AG08395 (cell line): ENCODE measurements at regions not wholly inside any gene's neighbourhood (a gene's known extent, or its start where the extent isn't known, plus 50 kb on each side); places are given as distances from the start of the nearest gene placed in this dataset.

Experiments
- DNase-seq: peaks from one replicate; pipeline ENCODE4 v3.0.0; 2012; ENCODE audit warnings: mixed read lengths, low spot score

- DNase-seq: no peak
These were observed 1683.2 kb upstream of the SLC39A10 start for GRCh38 chr2:193973781-193974180.

- DNase-seq: no peak
These were observed 1690.4 kb upstream of the SLC39A10 start for GRCh38 chr2:193966590-193966989.

GRCh38 chr2:193965263-193965662, 1691.8 kb upstream of the SLC39A10 start:
- DNase-seq: no peak

GRCh38 chr2:193963472-193964119, 1693.4 kb upstream of the SLC39A10 start:
- DNase-seq: no peak

- no peak for DNase-seq
These were observed 1710.2 kb upstream of the SLC39A10 start for GRCh38 chr2:193946806-193947205.

- no peak for DNase-seq
These were observed 1713.5 kb upstream of the SLC39A10 start for GRCh38 chr2:193943406-193943960.

GRCh38 chr2:193935114-193935513, 1721.9 kb upstream of the SLC39A10 start:
- DNase-seq: no peak

- no peak for DNase-seq
These were observed 1727.9 kb upstream of the SLC39A10 start for GRCh38 chr2:193929131-193929530.

- DNase-seq: no peak
These were observed 1712.8 kb upstream of the TMEFF2 start for GRCh38 chr2:193907561-193907960.

GRCh38 chr2:193900292-193900691, 1705.6 kb upstream of the TMEFF2 start:
- no peak for DNase-seq

GRCh38 chr2:193895226-193895625, 1700.5 kb upstream of the TMEFF2 start:
- DNase-seq: no peak

- DNase-seq: no peak
These were observed 1699.3 kb upstream of the TMEFF2 start for GRCh38 chr2:193894081-193894480.

- DNase-seq: no peak
These were observed 1696.3 kb upstream of the TMEFF2 start for GRCh38 chr2:193891023-193891422.

GRCh38 chr2:193885419-193885818, 1690.7 kb upstream of the TMEFF2 start:
- no peak for DNase-seq

- DNase-seq: no peak
These were observed 1689.1 kb upstream of the TMEFF2 start for GRCh38 chr2:193883820-193884219.

- no peak for DNase-seq
These were observed 1682.2 kb upstream of the TMEFF2 start for GRCh38 chr2:193876980-193877379.

GRCh38 chr2:193869564-193869963, 1674.8 kb upstream of the TMEFF2 start:
- no peak for DNase-seq

- no peak for DNase-seq
These were observed 1674.1 kb upstream of the TMEFF2 start for GRCh38 chr2:193868833-193869232.

GRCh38 chr2:193868132-193868531, 1673.4 kb upstream of the TMEFF2 start:
- DNase-seq: no peak

GRCh38 chr2:193867454-193867853, 1672.7 kb upstream of the TMEFF2 start:
- no peak for DNase-seq

GRCh38 chr2:193861557-193861956, 1666.8 kb upstream of the TMEFF2 start:
- no peak for DNase-seq

- no peak for DNase-seq
These were observed 1653.3 kb upstream of the TMEFF2 start for GRCh38 chr2:193847991-193848390.

- DNase-seq: no peak
These were observed 1652.4 kb upstream of the TMEFF2 start for GRCh38 chr2:193847130-193847529.

- no peak for DNase-seq
These were observed 1650.9 kb upstream of the TMEFF2 start for GRCh38 chr2:193845604-193846003.
